K562 (cell line): ENCODE measurements at regions not wholly inside any gene's neighbourhood (a gene's known extent, or its start where the extent isn't known, plus 50 kb on each side); places are given as distances from the start of the nearest gene placed in this dataset.
A peak's percentile ranks its signal among the peaks of the same experiment; 100 is the strongest.

Experiments used
- AFF1 ChIP-seq, 2 experiments: fragments of 450-650 bp; IDR thresholded peaks; 2 replicates each; pipeline ENCODE4 v1.6.1; 2018; ENCODE audit warnings: mild to moderate bottlenecking in 2 of 2, low read depth in 1 of 2; ENCODE audit not compliant: partially characterized antibody in 2 of 2
- COPS2 ChIP-seq: fragments of 450-650 bp; conservative IDR thresholded peaks from 2 replicates; pipeline ENCODE4 v1.6.1; 2016; ENCODE audit warnings: mild to moderate bottlenecking, moderate library complexity
- ELF1 ChIP-seq: fragments of 200-800 bp; sonication (Bioruptor generic); IDR thresholded peaks from 2 replicates; pipeline ENCODE4 v1.6.1; 2016; ENCODE audit warnings: missing genetic modification characterization, missing compliant biosample characterization
- FOXA1 ChIP-seq: fragments of 450-650 bp; IDR thresholded peaks from 2 replicates; pipeline ENCODE4 v1.6.1; 2016; ENCODE audit warnings: mild to moderate bottlenecking, borderline replicate concordance
- GATA2 ChIP-seq: sonication (generic); formaldehyde crosslinking; IDR thresholded peaks from 2 replicates; pipeline ENCODE4 v1.4.0; 2020; ENCODE audit warnings: mild to moderate bottlenecking, missing genetic modification reagents
- HDAC8 ChIP-seq: fragments of 450-650 bp; IDR thresholded peaks from 2 replicates; pipeline ENCODE4 v1.6.1; 2016; ENCODE audit warnings: mild to moderate bottlenecking, missing genetic modification characterization, moderate library complexity, missing compliant biosample characterization
- KLF6 ChIP-seq: fragments of 250-450 bp; sonication (Bioruptor Pico); IDR thresholded peaks from 2 replicates; pipeline ENCODE4 v1.4.0; 2020; ENCODE audit warnings: mild to moderate bottlenecking, moderate library complexity, borderline replicate concordance
- MAZ ChIP-seq, 2 experiments: fragments of 450-650 bp in 1 of 2; sonication (generic) in 1 of 2; formaldehyde crosslinking; IDR thresholded peaks in 1 of 2; conservative IDR thresholded peaks in 1 of 2; 2 replicates each; pipeline versions ENCODE4 v1.4.0 to v1.5.0; 2020; ENCODE audit warnings: mild to moderate bottlenecking in 1 of 2, missing genetic modification reagents in 1 of 2
- RBM22 ChIP-seq: fragments of 200-400 bp; formaldehyde crosslinking; IDR thresholded peaks from 2 replicates; pipeline ENCODE4 v1.6.1; 2018; ENCODE audit warnings: low read length, low read depth; ENCODE audit not compliant: poor library complexity, severe bottlenecking
- SOX6 ChIP-seq: fragments of 450-650 bp; IDR thresholded peaks from 2 replicates; pipeline ENCODE4 v1.6.1; 2014; ENCODE audit warnings: mild to moderate bottlenecking
- TBP ChIP-seq: optimal IDR thresholded peaks from 2 replicates; pipeline ENCODE3; 2011; ENCODE audit warnings: low read depth, low read length, improper control_type of control experiment
- ZNF134 ChIP-seq: fragments of 250-450 bp; sonication (Bioruptor Pico); conservative IDR thresholded peaks from 2 replicates; pipeline ENCODE4 v1.4.0; 2020
- ZNF311 ChIP-seq: fragments of 250-450 bp; sonication (Bioruptor Pico); IDR thresholded peaks from 2 replicates; pipeline ENCODE4 v1.4.0; 2020; ENCODE audit warnings: mild to moderate bottlenecking, moderate library complexity
- TF ChIP-seq, protein P1 (sequence below): IDR thresholded peaks from 2 replicates; pipeline ENCODE4 v1.6.1; 2016; ENCODE audit warnings: missing genetic modification characterization, missing compliant biosample characterization
- TF ChIP-seq, protein P2 (sequence below): fragments of 450-650 bp; IDR thresholded peaks from 2 replicates; pipeline ENCODE4 v1.6.1; 2018; ENCODE audit warnings: mild to moderate bottlenecking, low read depth; ENCODE audit not compliant: partially characterized antibody
- TF ChIP-seq, protein P3 (sequence below): sonication (generic); IDR thresholded peaks from 2 replicates; pipeline ENCODE4 v1.6.1; 2016

- TF ChIP-seq MAZ (CRISPR knock-in tag; conservative IDR thresholded peaks at IDR 0.05 in 1 of 2, IDR thresholded peaks at IDR 0.05 in 1 of 2) = peak; percentile 15 to 21; a peak in 2 of 4 replicates
- no peak for TF ChIP-seq HDAC8 (tag)
- no peak for TF ChIP-seq ELF1 (tag)
- TF ChIP-seq AFF1 (IDR thresholded peaks at IDR 0.05; ENCODE audit: low read depth in 1 of 2, partially characterized antibody in 2 of 2) = peak in 1 of 2 experiments; percentile 13
- no peak for TF ChIP-seq COPS2
- no peak for TF ChIP-seq KLF6
- TF ChIP-seq RBM22 = no peak
- TF ChIP-seq, protein P1, sequence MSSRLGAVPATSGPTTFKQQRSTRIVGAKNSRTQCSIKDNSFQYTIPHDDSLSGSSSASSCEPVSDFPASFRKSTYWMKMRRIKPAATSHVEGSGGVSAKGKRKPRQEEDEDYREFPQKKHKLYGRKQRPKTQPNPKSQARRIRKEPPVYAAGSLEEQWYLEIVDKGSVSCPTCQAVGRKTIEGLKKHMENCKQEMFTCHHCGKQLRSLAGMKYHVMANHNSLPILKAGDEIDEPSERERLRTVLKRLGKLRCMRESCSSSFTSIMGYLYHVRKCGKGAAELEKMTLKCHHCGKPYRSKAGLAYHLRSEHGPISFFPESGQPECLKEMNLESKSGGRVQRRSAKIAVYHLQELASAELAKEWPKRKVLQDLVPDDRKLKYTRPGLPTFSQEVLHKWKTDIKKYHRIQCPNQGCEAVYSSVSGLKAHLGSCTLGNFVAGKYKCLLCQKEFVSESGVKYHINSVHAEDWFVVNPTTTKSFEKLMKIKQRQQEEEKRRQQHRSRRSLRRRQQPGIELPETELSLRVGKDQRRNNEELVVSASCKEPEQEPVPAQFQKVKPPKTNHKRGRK (tag) = no peak
- TF ChIP-seq FOXA1 = no peak
- TF ChIP-seq, protein P2, sequence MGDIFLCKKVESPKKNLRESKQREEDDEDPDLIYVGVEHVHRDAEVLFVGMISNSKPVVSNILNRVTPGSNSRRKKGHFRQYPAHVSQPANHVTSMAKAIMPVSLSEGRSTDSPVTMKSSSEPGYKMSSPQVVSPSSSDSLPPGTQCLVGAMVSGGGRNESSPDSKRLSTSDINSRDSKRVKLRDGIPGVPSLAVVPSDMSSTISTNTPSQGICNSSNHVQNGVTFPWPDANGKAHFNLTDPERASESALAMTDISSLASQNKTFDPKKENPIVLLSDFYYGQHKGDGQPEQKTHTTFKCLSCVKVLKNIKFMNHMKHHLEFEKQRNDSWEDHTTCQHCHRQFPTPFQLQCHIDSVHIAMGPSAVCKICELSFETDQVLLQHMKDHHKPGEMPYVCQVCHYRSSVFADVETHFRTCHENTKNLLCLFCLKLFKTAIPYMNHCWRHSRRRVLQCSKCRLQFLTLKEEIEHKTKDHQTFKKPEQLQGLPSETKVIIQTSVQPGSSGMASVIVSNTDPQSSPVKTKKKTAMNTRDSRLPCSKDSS = no peak
- no peak for TF ChIP-seq ZNF134 (CRISPR knock-in tag)
- TF ChIP-seq, protein P3, sequence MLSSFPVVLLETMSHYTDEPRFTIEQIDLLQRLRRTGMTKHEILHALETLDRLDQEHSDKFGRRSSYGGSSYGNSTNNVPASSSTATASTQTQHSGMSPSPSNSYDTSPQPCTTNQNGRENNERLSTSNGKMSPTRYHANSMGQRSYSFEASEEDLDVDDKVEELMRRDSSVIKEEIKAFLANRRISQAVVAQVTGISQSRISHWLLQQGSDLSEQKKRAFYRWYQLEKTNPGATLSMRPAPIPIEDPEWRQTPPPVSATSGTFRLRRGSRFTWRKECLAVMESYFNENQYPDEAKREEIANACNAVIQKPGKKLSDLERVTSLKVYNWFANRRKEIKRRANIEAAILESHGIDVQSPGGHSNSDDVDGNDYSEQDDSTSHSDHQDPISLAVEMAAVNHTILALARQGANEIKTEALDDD = peak; percentile 93
- TF ChIP-seq ZNF311 = no peak
- no peak for TF ChIP-seq GATA2 (CRISPR knock-in tag)
- TF ChIP-seq TBP = no peak
- TF ChIP-seq SOX6 = peak; percentile 36; the same call in 1 of the 2 replicates
Observed at GRCh38 chr1:244353551-244354091, 98.1 kb downstream of the ADSS2 start (continued).
